ENCODE measurements at regions not wholly inside any gene's neighbourhood (a gene's known extent, or its start where the extent isn't known, plus 50 kb on each side); places are given as distances from the start of the nearest gene placed in this dataset.
A peak's percentile ranks its signal among the peaks of the same experiment; 100 is the strongest.

DNA sequence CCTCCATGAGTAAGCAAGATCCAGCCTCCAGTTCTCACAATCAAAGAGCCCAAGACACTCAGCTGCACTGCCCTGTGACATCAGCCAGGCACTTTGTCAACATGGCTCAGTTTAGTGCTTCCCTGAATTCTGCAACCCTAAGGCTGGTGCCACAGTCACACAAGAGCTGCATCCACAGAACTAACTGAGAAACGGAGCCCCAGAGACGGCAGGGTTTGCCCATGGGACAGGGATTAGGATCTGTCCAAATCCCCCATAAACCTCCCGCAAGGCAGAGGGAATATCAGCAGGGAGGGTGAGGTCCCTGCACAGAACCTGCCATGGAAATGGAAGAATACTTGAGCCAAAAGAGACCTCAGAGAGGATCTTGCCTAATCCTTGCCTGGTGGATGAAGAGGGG is 70.4 kb upstream of the UQCRFS1 start:
- TF ChIP-seq, protein P1, sequence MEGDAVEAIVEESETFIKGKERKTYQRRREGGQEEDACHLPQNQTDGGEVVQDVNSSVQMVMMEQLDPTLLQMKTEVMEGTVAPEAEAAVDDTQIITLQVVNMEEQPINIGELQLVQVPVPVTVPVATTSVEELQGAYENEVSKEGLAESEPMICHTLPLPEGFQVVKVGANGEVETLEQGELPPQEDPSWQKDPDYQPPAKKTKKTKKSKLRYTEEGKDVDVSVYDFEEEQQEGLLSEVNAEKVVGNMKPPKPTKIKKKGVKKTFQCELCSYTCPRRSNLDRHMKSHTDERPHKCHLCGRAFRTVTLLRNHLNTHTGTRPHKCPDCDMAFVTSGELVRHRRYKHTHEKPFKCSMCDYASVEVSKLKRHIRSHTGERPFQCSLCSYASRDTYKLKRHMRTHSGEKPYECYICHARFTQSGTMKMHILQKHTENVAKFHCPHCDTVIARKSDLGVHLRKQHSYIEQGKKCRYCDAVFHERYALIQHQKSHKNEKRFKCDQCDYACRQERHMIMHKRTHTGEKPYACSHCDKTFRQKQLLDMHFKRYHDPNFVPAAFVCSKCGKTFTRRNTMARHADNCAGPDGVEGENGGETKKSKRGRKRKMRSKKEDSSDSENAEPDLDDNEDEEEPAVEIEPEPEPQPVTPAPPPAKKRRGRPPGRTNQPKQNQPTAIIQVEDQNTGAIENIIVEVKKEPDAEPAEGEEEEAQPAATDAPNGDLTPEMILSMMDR (IDR thresholded peaks at IDR 0.05): no peak
- TF ChIP-seq POLR2A (IDR thresholded peaks at IDR 0.05): no peak
- no peak for TF ChIP-seq POLR2AphosphoS5 (IDR thresholded peaks at IDR 0.05; ENCODE audit: insufficient read depth in 1 of 2, low read depth in 1 of 2)
- no peaks in the 10 kb centered on the region for H3K36me3 ChIP-seq
- intact Hi-C loops (cut with DNase I): no loop called here
- H3K27ac ChIP-seq: no peak overlapping the region
- no peaks in the 10 kb centered on the region for H3K27me3 ChIP-seq
- H3K4me3 ChIP-seq: no peak overlapping the region
- no peak for DNase-seq (ENCODE audit: extremely low spot score in 2 of 2)
- no peaks in the 10 kb centered on the region for H3K4me1 ChIP-seq
- H3K9me3 ChIP-seq: no peaks in the 10 kb centered on the region

DNA sequence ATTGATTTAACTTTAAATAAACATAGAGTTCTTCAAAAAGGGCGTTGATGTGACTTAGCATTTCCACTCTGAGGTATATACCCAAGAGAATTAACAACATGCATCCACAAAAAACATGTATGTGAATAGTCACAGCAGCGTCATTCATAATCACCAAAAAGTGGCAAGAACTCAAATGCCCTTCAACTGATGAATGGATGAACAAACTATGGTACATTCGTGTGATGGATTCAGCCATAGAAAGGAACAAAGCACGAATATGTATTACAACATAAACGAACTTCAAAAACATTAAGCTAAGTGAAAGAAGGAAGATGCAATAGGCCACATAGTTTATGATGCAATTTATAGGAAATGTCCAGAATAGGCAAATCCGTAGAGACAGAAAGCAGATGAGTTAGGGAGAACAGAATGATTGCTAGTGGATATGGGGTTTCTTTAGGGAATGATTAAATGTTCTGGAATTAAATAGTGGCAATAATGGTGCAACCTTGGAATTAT is 72.3 kb upstream of the UQCRFS1 start:
- H3K9me3 ChIP-seq: no peaks in the 10 kb centered on the region
- no peaks in the 10 kb centered on the region for H3K4me1 ChIP-seq
- intact Hi-C loops (cut with DNase I): no loop called here
- H3K27ac ChIP-seq: no peak overlapping the region
- TF ChIP-seq POLR2AphosphoS5 (IDR thresholded peaks at IDR 0.05; ENCODE audit: insufficient read depth in 1 of 2, low read depth in 1 of 2) (no peak), POLR2A (IDR thresholded peaks at IDR 0.05) (no peak)
- TF ChIP-seq, protein P1 (IDR thresholded peaks at IDR 0.05): no peak
- DNase-seq (ENCODE audit: extremely low spot score in 2 of 2): no peak
- H3K4me3 ChIP-seq: no peak overlapping the region
- no peaks in the 10 kb centered on the region for H3K36me3 ChIP-seq
- H3K27me3 ChIP-seq: no peaks in the 10 kb centered on the region

DNA sequence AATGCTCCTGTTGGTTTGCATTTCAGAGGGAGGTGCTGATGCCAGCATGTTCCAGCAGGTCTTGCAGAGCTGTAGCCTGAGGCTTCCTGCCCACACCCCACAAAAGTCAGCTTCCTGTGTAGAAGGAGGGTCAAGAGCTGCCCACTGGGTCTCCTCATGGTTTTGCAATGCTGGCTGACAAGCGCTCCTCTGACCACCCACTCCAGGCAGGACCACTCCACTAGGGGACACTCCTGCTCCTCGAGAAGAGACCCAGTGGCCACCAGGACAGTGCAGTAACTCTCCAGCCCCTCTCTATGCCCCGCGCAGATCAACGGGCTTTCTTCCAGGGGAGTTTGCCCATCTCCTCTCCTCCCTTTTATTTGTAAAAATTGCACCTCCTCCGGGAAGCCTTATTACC is 72.9 kb upstream of the UQCRFS1 start:
- no peak for DNase-seq (ENCODE audit: extremely low spot score in 2 of 2)
- intact Hi-C loops (cut with DNase I): no loop called here
- no peak for TF ChIP-seq POLR2A (IDR thresholded peaks at IDR 0.05)
- TF ChIP-seq, protein P1 (IDR thresholded peaks at IDR 0.05): peak in 1 of 3 experiments; percentile 15
- Histone ChIP-seq H3K36me3 (no peaks in the 10 kb centered on the region), H3K9me3 (no peaks in the 10 kb centered on the region), H3K4me1 (no peaks in the 10 kb centered on the region), H3K27ac (no peak overlapping the region), H3K27me3 (no peaks in the 10 kb centered on the region), H3K4me3 (no peak overlapping the region)

DNA sequence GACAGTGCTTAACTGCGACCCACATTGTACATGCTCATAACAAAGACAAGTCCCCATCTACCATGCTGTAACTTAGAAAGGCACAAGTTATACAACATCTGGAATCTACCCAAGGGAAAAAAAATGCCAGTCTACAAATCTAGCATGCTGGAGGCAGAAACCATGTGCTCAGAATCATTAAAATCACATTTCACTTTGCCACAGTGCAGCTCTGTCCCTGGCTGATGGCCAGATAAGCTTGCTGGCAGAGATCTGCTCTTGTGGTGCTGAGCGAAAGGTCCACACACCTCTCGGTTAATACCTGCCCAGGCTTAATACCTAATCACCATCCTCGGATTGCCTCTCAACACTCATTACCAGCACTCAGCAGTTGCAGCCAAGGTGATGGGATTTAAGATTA is 74.1 kb upstream of the UQCRFS1 start:
- Histone ChIP-seq H3K4me3 (no peak overlapping the region), H3K4me1 (no peaks in the 10 kb centered on the region), H3K27me3 (no peaks in the 10 kb centered on the region), H3K27ac (no peak overlapping the region), H3K36me3 (no peaks in the 10 kb centered on the region), H3K9me3 (no peaks in the 10 kb centered on the region)
- no peak for TF ChIP-seq POLR2A (IDR thresholded peaks at IDR 0.05)
- no peak for TF ChIP-seq POLR2AphosphoS5 (IDR thresholded peaks at IDR 0.05; ENCODE audit: insufficient read depth in 1 of 2, low read depth in 1 of 2)
- TF ChIP-seq, protein P1 (IDR thresholded peaks at IDR 0.05): no peak
- intact Hi-C loops (cut with DNase I): no loop called here
- no peak for DNase-seq (ENCODE audit: extremely low spot score in 2 of 2)

DNA sequence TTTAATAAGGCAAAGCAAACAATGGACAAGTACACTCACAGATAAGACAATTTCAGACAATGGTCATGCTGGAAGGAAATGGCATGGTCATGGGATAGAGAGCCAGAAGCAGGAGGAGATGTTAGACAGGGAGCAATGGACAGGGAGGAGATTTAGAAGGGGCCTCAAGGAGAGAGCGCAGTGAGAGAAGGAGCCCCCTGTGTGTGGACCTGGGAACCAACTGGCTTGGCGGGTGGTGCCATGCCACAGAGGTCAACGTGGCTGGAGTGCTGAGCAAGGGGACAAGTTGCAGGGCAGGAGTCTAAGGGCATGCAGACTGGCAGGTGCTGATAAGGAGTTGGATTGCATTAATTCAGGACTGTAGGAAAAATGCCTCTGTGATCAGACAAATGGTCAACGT is 75.3 kb upstream of the UQCRFS1 start:
- Histone ChIP-seq H3K27me3 (no peaks in the 10 kb centered on the region), H3K4me1 (no peaks in the 10 kb centered on the region), H3K36me3 (no peaks in the 10 kb centered on the region), H3K4me3 (no peak overlapping the region), H3K27ac (no peak overlapping the region), H3K9me3 (no peaks in the 10 kb centered on the region)
- intact Hi-C loops (cut with DNase I): no loop called here
- TF ChIP-seq POLR2AphosphoS5 (IDR thresholded peaks at IDR 0.05; ENCODE audit: insufficient read depth in 1 of 2, low read depth in 1 of 2): no peak
- TF ChIP-seq, protein P1 (IDR thresholded peaks at IDR 0.05): no peak
- no peak for TF ChIP-seq POLR2A (IDR thresholded peaks at IDR 0.05)
- no peak for DNase-seq (ENCODE audit: extremely low spot score in 2 of 2)
